CD4-positive, CD25-positive, alpha-beta regulatory T cell (primary cell): ENCODE measurements at regions not wholly inside any gene's neighbourhood (a gene's known extent, or its start where the extent isn't known, plus 50 kb on each side); places are given as distances from the start of the nearest gene placed in this dataset.
"Not testable (repeated sequence)": the region's sequence is repeated elsewhere in the genome, so short reads cannot be mapped to it uniquely, and the experiment has no call there.

Source experiments
- ATAC-seq, 2 donors: fragments of 150-1000 bp; cut with Tn5 transposase; one replicate each; pipeline ENCODE4 v1.10.0; 2021; ENCODE audit warnings: low read depth in 2 of 2, moderate number of reproducible peaks in 2 of 2, moderate library complexity in 1 of 2
- DNase-seq, 3 donors: peaks; one replicate each; pipeline versions ENCODE4 v3.0.0 to v3.0.0-alpha.2; 2012 to 2022; ENCODE audit warnings: mixed read lengths in 1 of 3
- H3K27ac ChIP-seq: one replicate; pipeline ENCODE4 v1.7.0; 2013; ENCODE audit warnings: mild to moderate bottlenecking, low read length; ENCODE audit not compliant: insufficient read depth, poor library complexity, severe bottlenecking
- H3K27me3 ChIP-seq: one replicate; pipeline ENCODE4 v1.7.0; 2013; ENCODE audit warnings: low read length; ENCODE audit not compliant: control insufficient read depth, insufficient read depth
- H3K36me3 ChIP-seq: one replicate; pipeline ENCODE4 v1.7.0; 2013; ENCODE audit warnings: mild to moderate bottlenecking, low read length, moderate library complexity; ENCODE audit not compliant: control insufficient read depth, insufficient read depth
- H3K4me1 ChIP-seq: 2 replicates; pipeline ENCODE4 v1.7.0; 2013; ENCODE audit warnings: mild to moderate bottlenecking, low read length; ENCODE audit not compliant: insufficient read depth, control insufficient read depth, poor library complexity, severe bottlenecking
- H3K4me3 ChIP-seq: one replicate; pipeline ENCODE4 v1.7.0; 2013; ENCODE audit warnings: low read depth, mild to moderate bottlenecking, low read length, moderate library complexity
- H3K9me3 ChIP-seq, 2 experiments: 1 replicate in 1 of 2; 2 replicates in 1 of 2; pipeline ENCODE4 v1.7.0; 2013; ENCODE audit warnings: low read length in 2 of 2, mild to moderate bottlenecking in 1 of 2, moderate library complexity in 1 of 2; ENCODE audit not compliant: control insufficient read depth in 2 of 2
- H3K27ac Mint-ChIP-seq, 3 donors: one replicate each; pipeline ENCODE4 v1.8.0; 2020 to 2022; ENCODE audit warnings: mild to moderate bottlenecking in 3 of 3, mixed read lengths in 3 of 3, moderate library complexity in 2 of 3
- H3K27me3 Mint-ChIP-seq: one replicate; pipeline ENCODE4 v1.8.0; 2022; ENCODE audit warnings: mild to moderate bottlenecking, mixed read lengths
- H3K36me3 Mint-ChIP-seq: one replicate; pipeline ENCODE4 v1.8.0; 2020; ENCODE audit warnings: mixed read lengths
- H3K4me1 Mint-ChIP-seq, 4 donors: one replicate each; pipeline ENCODE4 v1.8.0; 2020 to 2022; ENCODE audit warnings: mixed read lengths in 4 of 4, mild to moderate bottlenecking in 1 of 4
- H3K4me3 Mint-ChIP-seq, 4 donors: one replicate each; pipeline ENCODE4 v1.8.0; 2020 to 2022; ENCODE audit warnings: mild to moderate bottlenecking in 4 of 4, mixed read lengths in 4 of 4, moderate library complexity in 3 of 4
- H3K9me3 Mint-ChIP-seq, 7 donors: one replicate each; pipeline ENCODE4 v1.8.0; 2020 to 2022; ENCODE audit warnings: mixed read lengths in 7 of 7, mild to moderate bottlenecking in 3 of 7, moderate library complexity in 2 of 7

GRCh38 chr4:116126794-116127193 is 958.6 kb downstream of the TRAM1L1 start:
- Mint-ChIP-seq H3K27me3 (no peaks in the 10 kb centered on the region), H3K27ac (no peak overlapping the region), H3K4me3 (no peak overlapping the region), H3K4me1 (no peaks in the 10 kb centered on the region), H3K36me3 (no peaks in the 10 kb centered on the region), H3K9me3 (peaks cover 0 to 10% (median 5%) of the 10 kb centered on the region in 7 donors)
- H3K27me3 ChIP-seq, result no peaks in the 10 kb centered on the region
- H3K4me1 ChIP-seq, result no peaks in the 10 kb centered on the region
- DNase-seq (no peak), ATAC-seq (no peak)
- no peaks in the 10 kb centered on the region for H3K36me3 ChIP-seq
- H3K4me3 ChIP-seq, result no peak overlapping the region
- H3K9me3 ChIP-seq, result peaks cover 0 to 3% of the 10 kb centered on the region in 2 experiments
- H3K27ac ChIP-seq, result no peak overlapping the region

- no peak for DNase-seq
These were observed 963.3 kb downstream of the TRAM1L1 start for GRCh38 chr4:116122124-116122523.

GRCh38 chr4:116118221-116118620 is 967.2 kb downstream of the TRAM1L1 start:
- Histone ChIP-seq H3K36me3 (no peaks in the 10 kb centered on the region), H3K4me3 (no peak overlapping the region), H3K27me3 (no peaks in the 10 kb centered on the region), H3K27ac (no peak overlapping the region), H3K9me3 (no peaks in the 10 kb centered on the region), H3K4me1 (no peaks in the 10 kb centered on the region)
- Mint-ChIP-seq H3K27me3 (no peaks in the 10 kb centered on the region), H3K36me3 (no peaks in the 10 kb centered on the region), H3K4me1 (no peaks in the 10 kb centered on the region), H3K27ac (no peak overlapping the region), H3K4me3 (no peak overlapping the region), H3K9me3 (peaks cover 0 to 14% (median 5%) of the 10 kb centered on the region in 7 donors)
- ATAC-seq (no peak), DNase-seq (no peak)

More at GRCh38 chr4:116122124-116122523, 963.3 kb downstream of the TRAM1L1 start:
- no peak for ATAC-seq
- no peak overlapping the region for H3K27ac ChIP-seq
- Mint-ChIP-seq H3K9me3 (peaks cover 0 to 9% (median 4%) of the 10 kb centered on the region in 7 donors), H3K36me3 (no peaks in the 10 kb centered on the region), H3K4me3 (no peak overlapping the region), H3K27ac (no peak overlapping the region), H3K4me1 (no peaks in the 10 kb centered on the region), H3K27me3 (no peaks in the 10 kb centered on the region)
- no peaks in the 10 kb centered on the region for H3K9me3 ChIP-seq
- no peaks in the 10 kb centered on the region for H3K36me3 ChIP-seq
- H3K4me3 ChIP-seq, result no peak overlapping the region
- H3K4me1 ChIP-seq, result no peaks in the 10 kb centered on the region
- no peaks in the 10 kb centered on the region for H3K27me3 ChIP-seq

GRCh38 chr4:116112861-116113260 is 972.5 kb downstream of the TRAM1L1 start:
- not testable (repeated sequence) for H3K9me3 ChIP-seq, H3K27ac ChIP-seq, H3K36me3 Mint-ChIP-seq, H3K36me3 ChIP-seq, H3K27me3 Mint-ChIP-seq, H3K4me3 Mint-ChIP-seq, DNase-seq, H3K27me3 ChIP-seq, H3K4me1 ChIP-seq, ATAC-seq, H3K4me3 ChIP-seq, H3K4me1 Mint-ChIP-seq, H3K27ac Mint-ChIP-seq
- peaks cover 0 to 23% (median 4%) of the 10 kb centered on the region in 7 donors for H3K9me3 Mint-ChIP-seq

- H3K9me3 Mint-ChIP-seq, result peaks cover 0 to 19% (median 4%) of the 10 kb centered on the region in 7 donors
- no peaks in the 10 kb centered on the region for H3K36me3 Mint-ChIP-seq
- no peak overlapping the region for H3K4me3 Mint-ChIP-seq
- H3K27ac Mint-ChIP-seq, result no peak overlapping the region
- Histone ChIP-seq H3K4me1 (no peaks in the 10 kb centered on the region), H3K27ac (no peak overlapping the region), H3K27me3 (no peaks in the 10 kb centered on the region), H3K9me3 (peaks cover 0 to 2% of the 10 kb centered on the region in 2 experiments), H3K4me3 (no peak overlapping the region), H3K36me3 (no peaks in the 10 kb centered on the region)
- no peak for DNase-seq
- no peaks in the 10 kb centered on the region for H3K4me1 Mint-ChIP-seq
- no peaks in the 10 kb centered on the region for H3K27me3 Mint-ChIP-seq
- ATAC-seq, result no peak
These were observed 974.7 kb downstream of the TRAM1L1 start for GRCh38 chr4:116110713-116111112.

GRCh38 chr4:116108606-116109005 is 976.8 kb downstream of the TRAM1L1 start:
- Histone ChIP-seq H3K27ac (no peak overlapping the region), H3K27me3 (no peaks in the 10 kb centered on the region), H3K4me1 (no peaks in the 10 kb centered on the region), H3K4me3 (no peak overlapping the region), H3K36me3 (no peaks in the 10 kb centered on the region), H3K9me3 (peaks cover 0 to 2% of the 10 kb centered on the region in 2 experiments)
- Mint-ChIP-seq H3K9me3 (peaks cover 0 to 19% (median 2%) of the 10 kb centered on the region in 7 donors), H3K27ac (no peak overlapping the region), H3K27me3 (no peaks in the 10 kb centered on the region), H3K36me3 (no peaks in the 10 kb centered on the region), H3K4me3 (no peak overlapping the region), H3K4me1 (no peaks in the 10 kb centered on the region)
- DNase-seq (no peak), ATAC-seq (no peak)

GRCh38 chr4:116101321-116101720 is 984.1 kb downstream of the TRAM1L1 start:
- Histone ChIP-seq H3K9me3 (peaks cover 2 to 15% of the 10 kb centered on the region in 2 experiments), H3K4me1 (no peaks in the 10 kb centered on the region), H3K4me3 (no peak overlapping the region), H3K36me3 (no peaks in the 10 kb centered on the region), H3K27me3 (no peaks in the 10 kb centered on the region), H3K27ac (no peak overlapping the region)
- no peaks in the 10 kb centered on the region for H3K36me3 Mint-ChIP-seq
- no peak for ATAC-seq
- peaks cover 1 to 29% (median 10%) of the 10 kb centered on the region in 7 donors for H3K9me3 Mint-ChIP-seq
- H3K27ac Mint-ChIP-seq, result no peak overlapping the region
- DNase-seq, result no peak
- no peak overlapping the region for H3K4me3 Mint-ChIP-seq
- H3K4me1 Mint-ChIP-seq, result no peaks in the 10 kb centered on the region
- no peaks in the 10 kb centered on the region for H3K27me3 Mint-ChIP-seq

GRCh38 chr4:116099596-116099995 is 985.8 kb downstream of the TRAM1L1 start:
- Histone ChIP-seq H3K4me3 (no peak overlapping the region), H3K4me1 (no peaks in the 10 kb centered on the region), H3K36me3 (no peaks in the 10 kb centered on the region), H3K27ac (no peak overlapping the region), H3K27me3 (no peaks in the 10 kb centered on the region), H3K9me3 (peaks cover 2 to 15% of the 10 kb centered on the region in 2 experiments)
- Mint-ChIP-seq H3K4me3 (no peak overlapping the region), H3K9me3 (peaks cover 1 to 37% (median 12%) of the 10 kb centered on the region in 7 donors), H3K36me3 (no peaks in the 10 kb centered on the region), H3K4me1 (no peaks in the 10 kb centered on the region), H3K27ac (no peak overlapping the region), H3K27me3 (no peaks in the 10 kb centered on the region)
- ATAC-seq, result no peak
- DNase-seq, result no peak
